ENCODE measurements at regions not wholly inside any gene's neighbourhood (a gene's known extent, or its start where the extent isn't known, plus 50 kb on each side); places are given as distances from the start of the nearest gene placed in this dataset.

DNA sequence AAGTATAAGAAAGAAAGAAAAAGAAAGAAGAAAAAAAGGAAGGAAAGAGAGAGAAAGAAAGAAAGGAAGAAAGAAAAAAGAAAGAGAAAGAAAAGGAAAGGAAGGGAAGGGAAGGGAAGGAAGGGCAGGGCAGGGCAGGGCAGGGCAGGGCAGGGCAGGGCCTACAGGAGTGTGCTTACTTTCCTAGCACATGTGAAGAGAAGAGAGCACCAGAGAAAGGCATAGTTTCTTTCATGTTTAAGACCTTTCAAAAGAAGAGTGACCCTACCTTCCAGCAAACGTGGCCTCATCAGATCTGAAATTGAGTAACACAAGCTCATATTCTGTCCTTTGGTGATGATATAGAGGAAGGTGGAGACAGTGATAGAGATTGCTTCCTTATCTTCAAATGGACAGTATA is 899.3 kb upstream of the RAG2 start (continued):
- TF ChIP-seq CBX3 (IDR thresholded peaks at IDR 0.05; ENCODE audit: low read depth) (no peak), RAD21 (IDR thresholded peaks at IDR 0.05; ENCODE audit: low read depth) (no peak), SIN3A (IDR thresholded peaks at IDR 0.05; ENCODE audit: low read depth) (no peak)

DNA sequence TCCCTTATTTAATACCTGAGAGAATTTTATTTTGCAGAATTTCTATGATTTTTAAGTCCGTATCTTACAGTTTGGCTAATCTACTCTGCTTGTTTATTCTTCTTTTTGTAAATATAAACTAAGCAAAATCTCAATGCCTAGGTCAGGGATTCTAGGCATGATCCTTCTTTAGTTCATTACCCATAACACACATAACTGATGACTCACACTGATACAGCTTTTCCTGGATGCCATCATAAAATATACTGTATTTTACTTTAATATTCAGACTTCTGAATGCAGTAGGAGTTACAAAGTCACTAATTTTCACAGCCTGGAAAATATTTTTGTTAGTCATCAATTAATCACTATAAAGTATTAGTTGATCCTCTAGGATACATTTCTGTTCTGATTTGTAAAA is 898.2 kb upstream of the RAG2 start:
- BruUV-seq (replicated peaks) = no TSS peak
- CTCF ChIA-PET = no interaction called here
- Histone ChIP-seq H3K27me3 (ENCODE audit: insufficient read depth, low read length) (no peaks in the 10 kb centered on the region), H3K4me2 (ENCODE audit: low read length) (no peak overlapping the region), H3K9me2 (ENCODE audit: insufficient read depth) (no peaks in the 10 kb centered on the region), H3K36me3 (ENCODE audit: control insufficient read depth in 1 of 2, insufficient read depth in 2 of 2, low read length in 2 of 2) (no peaks in the 10 kb centered on the region), H3K9me3 (ENCODE audit: control insufficient read depth in 1 of 2, insufficient read depth in 1 of 2, low read depth in 1 of 2, low read length in 2 of 2) (peaks cover 0 to 16% of the 10 kb centered on the region in 2 experiments; a peak in 3 of 4 replicates), H3K4me1 (ENCODE audit: control insufficient read depth in 1 of 2, insufficient read depth in 2 of 2, low read length in 2 of 2) (no peaks in the 10 kb centered on the region; a peak in 1 of 4 replicates), H3K27ac (ENCODE audit: low read depth, low read length) (no peak overlapping the region), H3K9ac (ENCODE audit: low read length) (no peak overlapping the region), H2AFZ (ENCODE audit: low read depth, low read length, poor library complexity, severe bottlenecking) (no peak overlapping the region), H4K20me1 (ENCODE audit: insufficient read depth) (no peaks in the 10 kb centered on the region), H3K79me2 (ENCODE audit: insufficient read depth, low read length) (no peaks in the 10 kb centered on the region), H3K4me3 (replicated peaks in 1 of 2; ENCODE audit: low read depth in 1 of 2, low read length in 2 of 2) (no peak overlapping the region)
- TF ChIP-seq, protein P1, sequence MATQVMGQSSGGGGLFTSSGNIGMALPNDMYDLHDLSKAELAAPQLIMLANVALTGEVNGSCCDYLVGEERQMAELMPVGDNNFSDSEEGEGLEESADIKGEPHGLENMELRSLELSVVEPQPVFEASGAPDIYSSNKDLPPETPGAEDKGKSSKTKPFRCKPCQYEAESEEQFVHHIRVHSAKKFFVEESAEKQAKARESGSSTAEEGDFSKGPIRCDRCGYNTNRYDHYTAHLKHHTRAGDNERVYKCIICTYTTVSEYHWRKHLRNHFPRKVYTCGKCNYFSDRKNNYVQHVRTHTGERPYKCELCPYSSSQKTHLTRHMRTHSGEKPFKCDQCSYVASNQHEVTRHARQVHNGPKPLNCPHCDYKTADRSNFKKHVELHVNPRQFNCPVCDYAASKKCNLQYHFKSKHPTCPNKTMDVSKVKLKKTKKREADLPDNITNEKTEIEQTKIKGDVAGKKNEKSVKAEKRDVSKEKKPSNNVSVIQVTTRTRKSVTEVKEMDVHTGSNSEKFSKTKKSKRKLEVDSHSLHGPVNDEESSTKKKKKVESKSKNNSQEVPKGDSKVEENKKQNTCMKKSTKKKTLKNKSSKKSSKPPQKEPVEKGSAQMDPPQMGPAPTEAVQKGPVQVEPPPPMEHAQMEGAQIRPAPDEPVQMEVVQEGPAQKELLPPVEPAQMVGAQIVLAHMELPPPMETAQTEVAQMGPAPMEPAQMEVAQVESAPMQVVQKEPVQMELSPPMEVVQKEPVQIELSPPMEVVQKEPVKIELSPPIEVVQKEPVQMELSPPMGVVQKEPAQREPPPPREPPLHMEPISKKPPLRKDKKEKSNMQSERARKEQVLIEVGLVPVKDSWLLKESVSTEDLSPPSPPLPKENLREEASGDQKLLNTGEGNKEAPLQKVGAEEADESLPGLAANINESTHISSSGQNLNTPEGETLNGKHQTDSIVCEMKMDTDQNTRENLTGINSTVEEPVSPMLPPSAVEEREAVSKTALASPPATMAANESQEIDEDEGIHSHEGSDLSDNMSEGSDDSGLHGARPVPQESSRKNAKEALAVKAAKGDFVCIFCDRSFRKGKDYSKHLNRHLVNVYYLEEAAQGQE (IDR thresholded peaks at IDR 0.05; ENCODE audit: low read depth) = no peak
- TF ChIP-seq RAD21 (IDR thresholded peaks at IDR 0.05; ENCODE audit: low read depth) (no peak), EZH2phosphoT487 (IDR thresholded peaks at IDR 0.05; ENCODE audit: borderline replicate concordance) (no peak), POLR2A (IDR thresholded peaks at IDR 0.05; ENCODE audit: borderline replicate concordance, extremely low read depth, insufficient read depth, insufficient read length) (no peak), SRF (IDR thresholded peaks at IDR 0.05; ENCODE audit: low read depth) (no peak), TCF7L2 (IDR thresholded peaks at IDR 0.05; ENCODE audit: borderline replicate concordance, extremely low read depth, insufficient read depth, insufficient read length) (no peak), ZNF274 (IDR thresholded peaks at IDR 0.05; ENCODE audit: low read depth, low read length) (no peak)
- POLR2A ChIA-PET = no interaction called here
- no peak for DNase-seq (ENCODE audit: low read depth, low spot score)
- ATAC-seq = no peak
- RAD21 ChIA-PET (ENCODE audit: low non-redundant PET in 1 of 2, low total read pairs in 2 of 2, uncharacterized antibody in 2 of 2, unreplicated experiment in 2 of 2) = no interaction called here
- intact Hi-C loops (cut with micrococcal nuclease) = no loop called here
